ENCODE measurements at regions not wholly inside any gene's neighbourhood (a gene's known extent, or its start where the extent isn't known, plus 50 kb on each side); places are given as distances from the start of the nearest gene placed in this dataset.

DNA sequence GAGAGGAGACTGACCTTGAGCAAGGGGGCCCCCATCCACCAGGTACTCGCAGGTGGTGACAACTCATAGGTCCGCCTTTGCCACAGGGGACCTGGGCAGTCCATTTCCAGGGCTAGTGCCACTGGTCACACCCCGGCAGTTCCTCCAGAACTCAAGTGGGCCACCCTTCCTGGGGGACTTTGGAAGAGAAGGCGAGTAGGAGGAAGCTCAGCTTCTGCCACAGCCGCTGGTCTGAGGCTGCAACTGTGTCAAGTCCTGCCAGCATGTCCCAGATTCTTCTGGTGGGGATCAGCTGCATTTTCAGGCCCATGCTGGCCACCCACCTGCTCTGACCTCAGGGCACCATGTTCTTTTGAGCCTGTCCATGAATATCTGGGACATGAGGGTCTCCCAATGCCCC is 423.9 kb upstream of the MYT1L start:
- TF ChIP-seq CTCF (IDR thresholded peaks at IDR 0.05 in 8 of 11, conservative IDR thresholded peaks at IDR 0.05 in 3 of 11) (no peak), POLR2A (IDR thresholded peaks at IDR 0.05) (no peak), POLR2AphosphoS5 (IDR thresholded peaks at IDR 0.05) (no peak)

All from spleen (tissue), 7 donors.